ENCODE measurements at regions not wholly inside any gene's neighbourhood (a gene's known extent, or its start where the extent isn't known, plus 50 kb on each side); places are given as distances from the start of the nearest gene placed in this dataset.
"Not testable (repeated sequence)": the region's sequence is repeated elsewhere in the genome, so short reads cannot be mapped to it uniquely, and the experiment has no call there.

DNA sequence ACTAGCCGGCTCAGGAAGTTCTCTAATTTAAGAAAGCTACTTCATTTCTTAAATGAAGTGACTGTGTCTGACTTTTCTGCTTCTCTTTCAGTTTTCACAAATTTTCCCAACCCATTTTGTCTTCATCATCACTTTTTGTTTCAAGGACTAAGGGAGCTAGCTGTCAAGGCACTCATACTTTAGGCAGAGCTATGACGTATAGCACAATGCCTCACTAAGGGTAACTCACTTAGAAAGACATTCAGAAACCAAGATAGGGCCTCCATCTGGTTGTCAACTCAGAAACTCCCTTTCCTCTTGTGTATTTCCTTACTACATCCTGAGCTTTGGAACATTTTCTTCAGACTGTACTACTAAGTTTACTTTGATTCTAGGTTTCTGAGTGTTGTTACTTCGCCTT, 397.9 kb downstream of the TOX3 start:
- Mint-ChIP-seq H3K27me3 (no peaks in the 10 kb centered on the region), H3K27ac (no peak overlapping the region), H3K9me3 (no peaks in the 10 kb centered on the region), H3K4me1 (ENCODE audit: low read depth) (no peaks in the 10 kb centered on the region), H3K4me3 (no peak overlapping the region), H3K36me3 (ENCODE audit: low read depth) (no peaks in the 10 kb centered on the region)
- intact Hi-C loops (cut with micrococcal nuclease) = no loop called here

DNA sequence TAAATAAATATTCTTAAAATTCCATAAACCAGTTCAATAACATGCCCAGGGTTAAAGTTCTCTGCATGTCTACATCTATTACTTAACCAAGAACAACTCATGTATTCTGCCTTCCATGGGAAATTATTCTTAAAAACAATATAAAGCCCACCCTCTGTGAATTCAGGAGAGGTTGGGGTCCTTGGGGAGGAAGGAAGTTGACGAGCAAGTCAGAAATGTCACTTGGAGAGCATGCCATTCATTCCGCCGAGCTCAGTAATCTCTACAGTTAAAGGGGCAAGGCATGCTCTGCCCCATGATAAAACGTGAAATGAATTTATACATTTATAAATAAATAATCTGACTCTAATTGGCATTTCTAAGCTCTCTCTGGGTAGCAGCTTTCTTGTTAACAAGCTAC, 405.1 kb downstream of the TOX3 start:
- intact Hi-C loops (cut with micrococcal nuclease) = no loop called here
- H3K4me1 Mint-ChIP-seq (ENCODE audit: low read depth) = no peaks in the 10 kb centered on the region
- H3K36me3 Mint-ChIP-seq (ENCODE audit: low read depth) = no peaks in the 10 kb centered on the region
- no peak overlapping the region for H3K27ac Mint-ChIP-seq
- no peaks in the 10 kb centered on the region for H3K27me3 Mint-ChIP-seq
- no peak overlapping the region for H3K4me3 Mint-ChIP-seq
- H3K9me3 Mint-ChIP-seq = peaks cover 22% of the 10 kb centered on the region

DNA sequence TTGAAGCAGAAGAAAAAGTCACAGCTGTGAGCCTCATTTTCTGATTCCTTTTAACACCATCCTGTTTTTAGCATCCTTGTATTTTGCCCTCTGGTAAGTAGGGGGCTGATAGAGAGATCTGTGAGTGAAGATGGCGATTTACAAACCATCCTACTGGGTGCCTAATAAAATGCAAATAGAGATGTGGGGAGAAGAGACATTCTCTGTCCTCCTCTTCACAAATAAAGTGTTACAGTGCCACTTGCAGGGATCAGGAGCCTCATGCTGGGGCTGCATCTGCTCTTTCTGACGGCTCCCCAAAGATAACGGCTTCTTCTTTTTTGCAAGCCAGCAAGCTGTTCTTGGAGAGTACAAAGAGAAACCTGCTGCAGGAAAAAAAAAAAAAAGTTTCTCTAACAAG, 418.6 kb downstream of the TOX3 start:
- Mint-ChIP-seq H3K27me3 (no peaks in the 10 kb centered on the region), H3K36me3 (ENCODE audit: low read depth) (no peaks in the 10 kb centered on the region), H3K9me3 (no peaks in the 10 kb centered on the region), H3K27ac (no peak overlapping the region), H3K4me3 (no peak overlapping the region), H3K4me1 (ENCODE audit: low read depth) (no peaks in the 10 kb centered on the region)
- intact Hi-C loops (cut with micrococcal nuclease) = no loop called here

DNA sequence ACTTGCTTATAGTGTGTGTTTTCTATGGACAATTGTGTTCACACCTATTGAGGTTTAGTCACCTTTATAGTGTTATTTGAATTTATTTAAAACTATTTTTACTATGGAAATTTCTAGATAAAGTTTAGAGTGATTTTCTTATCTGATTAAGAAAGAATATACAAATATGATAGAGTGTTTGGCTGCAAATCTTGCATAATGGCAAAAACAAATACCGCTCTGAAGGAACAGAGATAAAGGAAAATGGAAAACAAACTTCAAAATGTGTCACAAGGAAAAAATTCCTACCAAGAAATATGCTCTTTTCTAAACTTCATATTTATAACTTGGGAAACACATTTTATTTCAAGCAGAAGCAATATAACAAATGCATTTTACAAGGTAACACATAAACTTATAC, 423.1 kb downstream of the TOX3 start:
- no peaks in the 10 kb centered on the region for H3K36me3 Mint-ChIP-seq (ENCODE audit: low read depth)
- intact Hi-C loops (cut with micrococcal nuclease) = no loop called here
- H3K27ac Mint-ChIP-seq = no peak overlapping the region
- H3K4me3 Mint-ChIP-seq = no peak overlapping the region
- no peaks in the 10 kb centered on the region for H3K4me1 Mint-ChIP-seq (ENCODE audit: low read depth)
- H3K27me3 Mint-ChIP-seq = no peaks in the 10 kb centered on the region
- H3K9me3 Mint-ChIP-seq = peaks cover 18% of the 10 kb centered on the region

DNA sequence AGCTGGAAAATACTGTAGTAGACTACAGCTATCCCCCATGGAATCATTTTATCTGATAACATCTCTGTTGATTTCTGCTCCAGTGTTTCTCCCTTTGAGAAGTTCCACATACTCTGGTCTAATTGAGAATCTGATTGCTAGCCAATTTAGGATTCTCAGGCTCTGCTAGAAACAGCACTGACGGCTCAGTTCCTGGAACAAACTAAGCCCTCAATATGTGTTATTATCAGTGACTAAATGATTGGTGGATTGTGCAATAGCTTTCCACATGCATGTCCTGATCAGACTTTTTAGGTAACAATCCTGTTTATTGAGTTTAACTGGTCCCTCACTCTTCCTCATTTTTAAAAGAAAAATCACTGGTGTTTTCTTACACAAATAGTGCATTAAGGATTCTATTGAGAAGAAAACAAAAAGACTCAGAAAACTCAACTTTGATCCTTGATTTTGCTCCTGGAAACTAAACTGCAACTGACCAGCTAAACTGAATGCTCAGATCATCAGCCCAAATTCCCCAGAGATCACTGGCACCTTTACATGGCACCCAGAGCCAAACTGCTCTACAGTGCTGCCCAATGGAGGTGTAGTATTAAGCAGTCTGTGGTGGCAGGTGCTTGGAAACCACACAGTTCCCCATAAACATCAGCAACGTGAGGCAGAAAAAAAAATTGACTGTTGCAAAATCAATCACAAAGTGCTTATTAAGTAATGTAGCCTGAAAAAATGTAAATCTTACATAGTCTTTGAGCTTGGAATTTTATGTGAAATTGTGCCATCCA, 423.7 kb downstream of the TOX3 start:
- H3K27me3 Mint-ChIP-seq = no peaks in the 10 kb centered on the region
- intact Hi-C loops (cut with micrococcal nuclease) = no loop called here
- no peak overlapping the region for H3K27ac Mint-ChIP-seq
- no peaks in the 10 kb centered on the region for H3K36me3 Mint-ChIP-seq (ENCODE audit: low read depth)
- peaks cover 24% of the 10 kb centered on the region for H3K9me3 Mint-ChIP-seq
- H3K4me1 Mint-ChIP-seq (ENCODE audit: low read depth) = no peaks in the 10 kb centered on the region
- no peak overlapping the region for H3K4me3 Mint-ChIP-seq

DNA sequence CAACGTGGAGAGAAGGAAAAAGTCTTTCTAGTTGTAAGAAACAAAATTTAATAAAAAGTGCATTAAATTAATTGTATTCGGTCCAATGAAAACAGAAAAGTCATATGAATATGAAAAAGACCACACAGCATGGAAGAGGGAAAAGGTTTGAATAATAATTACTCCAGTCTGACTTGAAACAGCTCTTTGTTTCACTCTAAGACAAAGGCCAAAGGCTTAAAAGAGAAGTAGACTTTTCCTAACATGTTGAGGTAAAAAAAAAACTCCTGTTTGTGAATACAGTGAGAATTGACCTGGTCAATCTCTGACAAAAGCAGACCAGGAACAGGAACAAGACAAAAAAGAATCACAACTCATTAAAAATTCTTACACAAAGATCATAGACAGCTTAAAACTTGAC, 429.8 kb downstream of the TOX3 start:
- no peaks in the 10 kb centered on the region for H3K36me3 Mint-ChIP-seq (ENCODE audit: low read depth)
- H3K27me3 Mint-ChIP-seq = no peaks in the 10 kb centered on the region
- intact Hi-C loops (cut with micrococcal nuclease) = no loop called here
- no peak overlapping the region for H3K4me3 Mint-ChIP-seq
- H3K4me1 Mint-ChIP-seq (ENCODE audit: low read depth) = no peaks in the 10 kb centered on the region
- H3K27ac Mint-ChIP-seq = no peak overlapping the region
- peaks cover 34% of the 10 kb centered on the region for H3K9me3 Mint-ChIP-seq

DNA sequence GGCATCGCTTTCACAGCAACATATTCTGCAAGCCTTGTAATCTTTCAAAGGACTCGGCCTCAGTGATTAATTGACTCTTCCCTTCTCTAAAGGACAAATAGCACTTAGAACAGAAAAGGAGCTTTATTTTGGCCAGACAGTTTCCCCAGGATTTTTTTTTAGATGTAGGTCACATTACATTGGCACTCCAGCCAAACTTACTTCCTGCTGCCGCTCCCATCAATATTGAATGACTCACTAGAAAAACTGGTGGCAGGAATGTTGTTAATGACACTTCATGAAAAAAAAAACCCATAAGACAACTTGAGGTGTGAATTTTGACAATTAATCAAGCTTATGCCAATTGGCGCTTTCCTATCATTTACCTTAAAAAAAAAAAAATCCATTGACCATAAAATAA, 432.6 kb downstream of the TOX3 start:
- H3K4me1 Mint-ChIP-seq (ENCODE audit: low read depth) = no peaks in the 10 kb centered on the region

DNA sequence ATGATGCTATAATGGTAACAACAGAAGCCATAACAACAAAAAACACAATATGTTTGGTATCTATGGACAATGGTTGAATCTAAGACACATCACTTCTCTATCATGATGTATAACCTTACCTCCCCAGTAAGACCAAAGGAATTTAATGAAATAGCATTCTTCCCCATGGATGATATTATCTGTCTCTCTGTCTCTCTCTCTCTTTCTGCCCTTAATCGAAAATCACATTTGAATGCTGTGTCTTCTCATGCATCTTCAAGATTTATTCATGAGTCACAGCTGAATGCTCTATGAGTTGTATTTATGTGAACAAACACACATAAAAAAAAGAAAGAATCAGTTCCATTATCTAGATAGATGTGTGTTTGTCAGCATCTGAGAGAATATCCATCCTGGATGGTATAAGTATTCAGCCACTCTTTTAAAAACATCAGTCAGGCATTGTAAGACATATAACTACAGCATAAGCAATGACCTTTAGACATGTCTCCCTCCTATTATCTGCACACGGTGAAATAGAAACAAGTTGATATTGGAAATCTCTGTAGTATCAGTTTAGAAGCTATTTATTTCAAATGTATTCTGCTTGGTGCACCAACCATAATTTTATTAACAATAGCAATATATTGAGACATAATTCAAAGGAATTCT, 433.3 kb downstream of the TOX3 start:
- no peaks in the 10 kb centered on the region for H3K27me3 Mint-ChIP-seq
- no peaks in the 10 kb centered on the region for H3K4me1 Mint-ChIP-seq (ENCODE audit: low read depth)
- H3K36me3 Mint-ChIP-seq (ENCODE audit: low read depth) = no peaks in the 10 kb centered on the region
- no peak overlapping the region for H3K27ac Mint-ChIP-seq
- intact Hi-C loops (cut with micrococcal nuclease) = no loop called here
- no peak overlapping the region for H3K4me3 Mint-ChIP-seq
- H3K9me3 Mint-ChIP-seq = peaks cover 15% of the 10 kb centered on the region

More for the DNA sequence above, 432.6 kb downstream of the TOX3 start:
- H3K27me3 Mint-ChIP-seq = no peaks in the 10 kb centered on the region
- no peak overlapping the region for H3K4me3 Mint-ChIP-seq
- H3K9me3 Mint-ChIP-seq = peaks cover 22% of the 10 kb centered on the region
- H3K27ac Mint-ChIP-seq = no peak overlapping the region
- H3K36me3 Mint-ChIP-seq (ENCODE audit: low read depth) = no peaks in the 10 kb centered on the region
- intact Hi-C loops (cut with micrococcal nuclease) = no loop called here

DNA sequence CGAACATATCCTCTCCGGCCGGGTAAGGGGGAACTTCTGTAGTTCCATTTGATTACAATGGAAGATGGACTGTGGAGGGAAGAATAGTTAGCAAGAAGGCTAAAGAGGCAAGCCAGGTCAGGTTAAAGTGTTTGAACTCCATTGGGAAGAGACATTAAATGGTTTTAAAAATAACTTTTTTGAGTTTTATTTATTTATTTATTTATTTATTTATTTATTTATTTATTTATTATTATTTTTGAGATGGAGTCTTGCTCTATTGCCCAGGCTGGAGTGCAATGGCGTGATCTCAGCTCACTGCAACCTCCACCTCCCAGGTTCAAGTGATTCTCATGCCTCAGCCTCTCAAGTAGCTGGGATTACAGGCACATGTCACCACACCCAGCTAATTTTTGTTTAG, 441.9 kb downstream of the TOX3 start:
- H3K4me3 Mint-ChIP-seq; H3K4me1 Mint-ChIP-seq (ENCODE audit: low read depth); H3K36me3 Mint-ChIP-seq (ENCODE audit: low read depth); H3K27ac Mint-ChIP-seq; H3K9me3 Mint-ChIP-seq; H3K27me3 Mint-ChIP-seq; intact Hi-C loops (cut with micrococcal nuclease): not testable (repeated sequence)

DNA sequence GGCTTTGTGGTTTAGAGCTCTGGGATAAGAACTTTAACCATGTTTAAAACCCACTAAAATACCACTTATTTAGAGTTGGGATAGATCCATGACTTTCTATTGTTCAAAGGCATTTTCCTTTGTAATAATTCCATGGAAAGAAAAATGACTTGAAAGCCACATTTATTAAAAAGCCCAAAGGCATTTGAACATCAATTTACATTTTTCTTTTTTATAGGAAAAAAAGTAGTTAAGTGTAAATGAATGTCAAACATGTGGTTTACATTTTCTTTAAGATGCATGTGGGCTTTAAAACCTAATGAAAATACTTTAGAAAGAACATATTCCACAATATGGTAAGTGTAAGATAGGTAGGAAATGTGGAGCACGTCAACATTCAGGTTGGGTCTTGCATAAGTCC, 443.2 kb downstream of the TOX3 start:
- intact Hi-C loops (cut with micrococcal nuclease) = no loop called here
- no peak overlapping the region for H3K4me3 Mint-ChIP-seq
- no peak overlapping the region for H3K27ac Mint-ChIP-seq
- H3K36me3 Mint-ChIP-seq (ENCODE audit: low read depth) = no peaks in the 10 kb centered on the region
- H3K9me3 Mint-ChIP-seq = no peaks in the 10 kb centered on the region
- H3K4me1 Mint-ChIP-seq (ENCODE audit: low read depth) = no peaks in the 10 kb centered on the region
- H3K27me3 Mint-ChIP-seq = no peaks in the 10 kb centered on the region

DNA sequence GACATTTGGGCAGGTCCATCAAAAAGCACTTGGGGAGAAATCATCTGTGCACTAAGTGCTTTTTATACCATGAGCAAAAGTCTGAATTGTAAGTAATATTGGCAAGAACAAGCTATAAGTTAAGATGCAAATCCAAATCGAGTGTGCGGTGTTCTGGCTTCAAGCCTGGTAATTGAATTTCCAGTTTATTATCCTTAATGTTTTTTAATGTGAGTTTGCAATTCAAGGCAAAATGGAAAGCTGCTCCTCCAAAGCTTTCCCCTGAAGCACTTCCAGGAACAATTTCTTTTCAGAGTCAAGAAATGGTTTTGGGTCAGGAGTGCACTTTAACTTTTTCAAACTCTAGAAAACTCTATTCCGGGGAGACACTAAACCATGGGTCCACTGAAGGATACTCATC, 445.7 kb downstream of the TOX3 start:
- H3K27me3 Mint-ChIP-seq = no peaks in the 10 kb centered on the region
- H3K4me1 Mint-ChIP-seq (ENCODE audit: low read depth) = no peaks in the 10 kb centered on the region
- intact Hi-C loops (cut with micrococcal nuclease) = no loop called here
- no peak overlapping the region for H3K4me3 Mint-ChIP-seq
- H3K27ac Mint-ChIP-seq = no peak overlapping the region
- no peaks in the 10 kb centered on the region for H3K9me3 Mint-ChIP-seq
- no peaks in the 10 kb centered on the region for H3K36me3 Mint-ChIP-seq (ENCODE audit: low read depth)

DNA sequence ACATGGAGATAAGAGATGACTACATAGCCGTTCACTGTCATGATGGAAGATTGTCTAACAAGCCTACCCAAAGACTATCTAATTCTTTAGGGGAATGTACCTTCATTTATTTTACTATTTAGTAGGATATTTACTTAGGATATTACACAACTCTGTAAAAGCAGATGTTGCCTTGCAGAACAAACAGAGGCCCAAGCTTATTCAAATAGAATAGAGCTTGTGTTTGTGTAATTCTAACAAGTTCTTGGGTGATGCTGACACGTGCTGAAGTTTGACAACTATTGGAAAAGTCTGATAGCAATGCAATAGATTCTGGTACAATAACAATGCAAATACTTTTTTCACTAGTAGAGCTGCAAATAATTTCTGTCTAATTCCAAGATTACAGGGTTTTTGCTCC, 447.6 kb downstream of the TOX3 start:
- Mint-ChIP-seq H3K36me3 (ENCODE audit: low read depth) (no peaks in the 10 kb centered on the region), H3K9me3 (no peaks in the 10 kb centered on the region), H3K27me3 (no peaks in the 10 kb centered on the region), H3K4me1 (ENCODE audit: low read depth) (no peaks in the 10 kb centered on the region), H3K4me3 (no peak overlapping the region), H3K27ac (no peak overlapping the region)
- intact Hi-C loops (cut with micrococcal nuclease) = no loop called here

DNA sequence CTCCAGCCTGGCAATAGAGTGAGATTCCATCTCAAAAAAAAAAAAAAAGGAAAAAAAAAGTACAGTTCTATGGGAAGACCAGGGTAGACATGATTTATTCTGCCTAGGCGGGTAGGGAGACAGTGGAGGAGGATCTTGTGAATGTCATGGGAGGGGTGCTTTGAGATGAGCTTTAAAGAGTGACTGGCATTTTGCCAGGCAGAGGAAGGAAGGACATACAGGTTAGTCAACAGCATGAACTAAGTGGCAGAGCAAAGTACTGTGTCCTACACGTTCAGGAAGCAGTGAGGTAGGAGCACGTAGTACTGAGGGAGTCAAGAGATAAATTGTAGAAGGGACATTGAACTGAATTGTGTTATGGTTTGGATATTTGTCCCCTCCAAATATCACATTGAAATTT, 451.5 kb downstream of the TOX3 start:
- H3K9me3 Mint-ChIP-seq = no peaks in the 10 kb centered on the region
- no peaks in the 10 kb centered on the region for H3K36me3 Mint-ChIP-seq (ENCODE audit: low read depth)
- H3K27me3 Mint-ChIP-seq = no peaks in the 10 kb centered on the region
- intact Hi-C loops (cut with micrococcal nuclease) = no loop called here
- no peak overlapping the region for H3K4me3 Mint-ChIP-seq
- no peak overlapping the region for H3K27ac Mint-ChIP-seq
- H3K4me1 Mint-ChIP-seq (ENCODE audit: low read depth) = no peaks in the 10 kb centered on the region

DNA sequence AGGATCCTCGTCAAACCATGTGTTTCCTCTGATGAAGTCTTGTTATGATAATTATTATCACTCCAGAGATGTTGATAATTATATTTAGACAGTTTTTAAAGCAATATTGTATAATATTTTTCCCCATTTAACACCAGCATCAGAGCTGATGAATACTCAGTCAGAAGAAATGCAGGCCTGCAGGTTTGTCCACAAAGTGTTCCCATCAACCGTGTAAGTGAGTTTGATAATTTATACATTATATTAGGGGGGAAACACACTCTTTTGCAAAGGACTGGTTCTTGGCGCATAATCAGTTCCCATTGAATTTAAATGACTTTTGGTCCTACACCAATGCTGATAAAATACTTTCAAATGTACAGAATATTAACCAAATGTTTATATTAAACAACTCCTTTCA, 454.8 kb downstream of the TOX3 start:
- no peaks in the 10 kb centered on the region for H3K36me3 Mint-ChIP-seq (ENCODE audit: low read depth)
- no peak overlapping the region for H3K27ac Mint-ChIP-seq
- intact Hi-C loops (cut with micrococcal nuclease) = no loop called here
- H3K27me3 Mint-ChIP-seq = no peaks in the 10 kb centered on the region
- H3K4me3 Mint-ChIP-seq = no peak overlapping the region
- no peaks in the 10 kb centered on the region for H3K4me1 Mint-ChIP-seq (ENCODE audit: low read depth)
- H3K9me3 Mint-ChIP-seq = no peaks in the 10 kb centered on the region

DNA sequence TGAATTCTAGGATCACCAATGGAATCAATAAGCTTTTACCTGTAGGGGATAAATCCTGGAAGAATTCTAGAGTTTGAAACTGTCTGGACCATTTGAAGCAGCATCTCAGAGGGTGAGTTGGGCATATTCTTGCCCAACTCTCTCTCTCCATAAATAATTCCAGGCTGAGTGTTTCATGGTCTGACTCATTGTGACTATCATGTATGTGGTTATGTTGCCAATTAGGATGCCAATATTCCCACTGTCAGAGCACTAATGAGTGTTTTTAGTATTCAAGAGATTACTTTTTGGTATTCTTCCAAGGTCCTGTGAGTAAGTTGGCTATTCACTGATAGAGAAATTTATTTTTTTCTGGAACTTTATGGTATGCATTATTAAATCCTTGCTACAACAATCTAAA, 456.9 kb downstream of the TOX3 start:
- no peaks in the 10 kb centered on the region for H3K4me1 Mint-ChIP-seq (ENCODE audit: low read depth)
- no peaks in the 10 kb centered on the region for H3K9me3 Mint-ChIP-seq
- H3K4me3 Mint-ChIP-seq = no peak overlapping the region
- H3K36me3 Mint-ChIP-seq (ENCODE audit: low read depth) = no peaks in the 10 kb centered on the region
- no peak overlapping the region for H3K27ac Mint-ChIP-seq
- intact Hi-C loops (cut with micrococcal nuclease) = no loop called here
- H3K27me3 Mint-ChIP-seq = no peaks in the 10 kb centered on the region
